H9 (cell line): ENCODE measurements at regions not wholly inside any gene's neighbourhood (a gene's known extent, or its start where the extent isn't known, plus 50 kb on each side); places are given as distances from the start of the nearest gene placed in this dataset.

Experiments
- DNase-seq: peaks from one replicate; pipeline ENCODE4 v3.0.0-alpha.2; 2017
- H2AFZ ChIP-seq: one replicate; pipeline ENCODE4 v1.6.1; 2013; ENCODE audit warnings: mild to moderate bottlenecking, low read length, control low read depth, moderate library complexity
- H2AK5ac ChIP-seq: 2 replicates; pipeline ENCODE4 v1.6.1; 2013; ENCODE audit warnings: low read length, control low read depth, mixed read lengths; ENCODE audit not compliant: insufficient read length
- H2BK120ac ChIP-seq: one replicate; pipeline ENCODE4 v1.6.1; 2013; ENCODE audit warnings: low read depth, mild to moderate bottlenecking, low read length, control low read depth, inconsistent platforms; ENCODE audit not compliant: poor library complexity, severe bottlenecking
- H2BK12ac ChIP-seq: 2 replicates; pipeline ENCODE4 v1.6.1; 2013; ENCODE audit warnings: low read length, control low read depth, mixed read lengths, low read depth; ENCODE audit not compliant: insufficient read length
- H2BK15ac ChIP-seq: 2 replicates; pipeline ENCODE4 v1.6.1; 2013; ENCODE audit warnings: low read depth, low read length, control low read depth
- H2BK20ac ChIP-seq: one replicate; pipeline ENCODE4 v1.6.1; 2013; ENCODE audit warnings: low read depth, mild to moderate bottlenecking, low read length, control low read depth, inconsistent platforms; ENCODE audit not compliant: poor library complexity, severe bottlenecking
- H2BK5ac ChIP-seq: 2 replicates; pipeline ENCODE4 v1.6.1; 2013; ENCODE audit warnings: low read length, control low read depth, mixed read lengths; ENCODE audit not compliant: insufficient read length
- H3K14ac ChIP-seq: 2 replicates; pipeline ENCODE4 v1.6.1; 2013; ENCODE audit warnings: low read length, control low read depth; ENCODE audit not compliant: insufficient read depth
- H3K18ac ChIP-seq: 2 replicates; pipeline ENCODE4 v1.6.1; 2013; ENCODE audit warnings: low read depth, mild to moderate bottlenecking, mixed read lengths, low read length, control low read depth; ENCODE audit not compliant: insufficient read length
- H3K23ac ChIP-seq: 2 replicates; pipeline ENCODE4 v1.6.1; 2013; ENCODE audit warnings: low read length, control low read depth, mixed read lengths, low read depth; ENCODE audit not compliant: insufficient read length
- H3K23me2 ChIP-seq: 2 replicates; pipeline ENCODE4 v1.6.1; 2013; ENCODE audit warnings: low read depth, mild to moderate bottlenecking, mixed read lengths, low read length, control low read depth; ENCODE audit not compliant: insufficient read length, poor library complexity, severe bottlenecking
- H3K27ac ChIP-seq: 2 replicates; pipeline ENCODE4 v1.5.1; 2013; ENCODE audit warnings: low read length, control low read depth, mixed read lengths, low read depth; ENCODE audit not compliant: insufficient read length
- H3K27me3 ChIP-seq: 2 replicates; pipeline ENCODE4 v1.6.1; 2013; ENCODE audit warnings: low read length, control low read depth, inconsistent platforms; ENCODE audit not compliant: insufficient read depth
- H3K4ac ChIP-seq: 2 replicates; pipeline ENCODE4 v1.6.1; 2013; ENCODE audit warnings: low read depth, mild to moderate bottlenecking, control low read depth, inconsistent platforms, low read length, moderate library complexity
- H3K4me1 ChIP-seq: 2 replicates; pipeline ENCODE4 v1.6.1; 2013; ENCODE audit warnings: low read length, control low read depth, inconsistent platforms; ENCODE audit not compliant: insufficient read depth
- H3K4me2 ChIP-seq: 2 replicates; pipeline ENCODE4 v1.6.1; 2013; ENCODE audit warnings: low read length, control low read depth, mixed read lengths; ENCODE audit not compliant: insufficient read length, insufficient read depth
- H3K56ac ChIP-seq: 2 replicates; pipeline ENCODE4 v1.6.1; 2013; ENCODE audit warnings: low read depth, mild to moderate bottlenecking, mixed read lengths, low read length, control low read depth; ENCODE audit not compliant: insufficient read length
- H3K79me1 ChIP-seq: 2 replicates; pipeline ENCODE4 v1.6.1; 2013; ENCODE audit warnings: low read depth, mild to moderate bottlenecking, moderate library complexity, low read length, control low read depth, inconsistent platforms; ENCODE audit not compliant: insufficient read depth, poor library complexity, severe bottlenecking
- H3K79me2 ChIP-seq: 2 replicates; pipeline ENCODE4 v1.6.1; 2013; ENCODE audit warnings: low read length, control low read depth, inconsistent platforms; ENCODE audit not compliant: insufficient read depth
- H3K9ac ChIP-seq: 2 replicates; pipeline ENCODE4 v1.6.1; 2013; ENCODE audit warnings: low read length, control low read depth, mixed read lengths; ENCODE audit not compliant: insufficient read length; ENCODE audit errors: extremely low read depth
- H3K9me3 ChIP-seq: one replicate; pipeline ENCODE4 v1.6.1; 2013; ENCODE audit warnings: low read depth, low read length, inconsistent platforms; ENCODE audit not compliant: control insufficient read depth
- H3T11ph ChIP-seq: one replicate; pipeline ENCODE4 v1.6.1; 2013; ENCODE audit warnings: mild to moderate bottlenecking, low read length, control low read depth, inconsistent platforms
- H4K20me1 ChIP-seq: one replicate; pipeline ENCODE4 v1.6.1; 2013; ENCODE audit not compliant: control insufficient read depth, insufficient read length, insufficient read depth
- H4K5ac ChIP-seq: 2 replicates; pipeline ENCODE4 v1.6.1; 2013; ENCODE audit warnings: low read depth, mild to moderate bottlenecking, mixed read lengths, low read length, control low read depth; ENCODE audit not compliant: insufficient read length
- H4K8ac ChIP-seq: replicated peaks from 2 replicates; pipeline ENCODE4 v1.6.1; 2013; ENCODE audit warnings: low read length, control low read depth, mixed read lengths, low read depth; ENCODE audit not compliant: insufficient read length
- H4K91ac ChIP-seq: 2 replicates; pipeline ENCODE4 v1.6.1; 2013; ENCODE audit warnings: low read depth, mild to moderate bottlenecking, moderate library complexity, mixed read lengths, low read length, control low read depth; ENCODE audit not compliant: insufficient read length
- H3K27ac Mint-ChIP-seq, 3 experiments: 2 replicates in 2 of 3; 3 replicates in 1 of 3; pipeline ENCODE4 v1.8.0; 2020 to 2021; ENCODE audit warnings: mixed read lengths in 3 of 3, mild to moderate bottlenecking in 1 of 3, moderate library complexity in 1 of 3
- H3K27me3 Mint-ChIP-seq: 2 replicates; pipeline ENCODE4 v1.8.0; 2021; ENCODE audit warnings: low read depth, mild to moderate bottlenecking, moderate library complexity, mixed read lengths
- H3K36me3 Mint-ChIP-seq, 3 experiments: 2 replicates in 2 of 3; 3 replicates in 1 of 3; pipeline ENCODE4 v1.8.0; 2020 to 2021; ENCODE audit warnings: low read depth in 3 of 3, mixed read lengths in 3 of 3; ENCODE audit not compliant: insufficient read depth in 1 of 3
- H3K4me1 Mint-ChIP-seq, 2 experiments: 2 replicates each; pipeline ENCODE4 v1.8.0; 2020; ENCODE audit warnings: mixed read lengths in 2 of 2
- H3K4me3 Mint-ChIP-seq, 2 experiments: 2 replicates in 1 of 2; 3 replicates in 1 of 2; pipeline ENCODE4 v1.8.0; 2020 to 2021; ENCODE audit warnings: mild to moderate bottlenecking in 2 of 2, mixed read lengths in 2 of 2, moderate library complexity in 1 of 2
- H3K9me3 Mint-ChIP-seq, 2 experiments: 2 replicates in 1 of 2; 3 replicates in 1 of 2; pipeline ENCODE4 v1.8.0; 2020; ENCODE audit warnings: mild to moderate bottlenecking in 2 of 2, mixed read lengths in 2 of 2, moderate library complexity in 1 of 2
- WGBS: extraction: QIAGEN DNeasy Blood & Tissue Kit; methylation state at CpG from one replicate; pipeline ENCODE4 v1.1.7; 2013; ENCODE audit warnings: missing lambda C conversion rate, low lambda C conversion rate, mixed read lengths; ENCODE audit not compliant: insufficient read length; ENCODE audit errors: extremely low coverage; 5-methylcytosine and 5-hydroxymethylcytosine counted together
- TF ChIP-seq, protein P1 (sequence below): fragments of 200-600 bp; sonication (generic); conservative IDR thresholded peaks from 3 replicates; pipeline ENCODE4 v1.8.0; 2021; ENCODE audit warnings: antibody characterized with exemption, mild to moderate bottlenecking

DNA sequence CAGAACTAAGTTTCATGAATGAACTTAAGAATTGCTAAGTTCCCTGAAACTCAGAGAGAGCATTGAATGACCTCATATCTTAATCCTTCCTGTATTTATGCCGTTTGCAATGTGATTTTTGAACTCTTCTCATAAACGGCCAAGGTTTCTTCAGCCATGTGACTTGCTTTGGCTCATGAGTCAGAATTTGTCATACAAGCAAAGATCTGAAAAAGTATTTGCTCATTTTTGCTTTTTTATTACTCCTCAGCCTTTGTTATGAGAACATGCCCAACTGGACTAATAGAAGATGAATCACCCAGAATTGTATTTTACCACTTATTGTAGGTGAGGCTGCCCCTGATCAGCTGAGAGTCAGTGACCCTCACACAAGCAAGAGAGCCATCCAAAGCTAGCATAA is 693.8 kb downstream of the BCL11B start:
- no peak overlapping the region for H2BK5ac ChIP-seq
- no peak overlapping the region for H4K8ac ChIP-seq
- no peak overlapping the region for H2BK20ac ChIP-seq
- Mint-ChIP-seq H3K27ac (no peak overlapping the region), H3K9me3 (peaks cover 13 to 25% of the 10 kb centered on the region in 2 experiments; a peak in 3 of 5 replicates), H3K27me3 (peaks cover 6% of the 10 kb centered on the region), H3K36me3 (peaks cover 0 to 9% (median 2%) of the 10 kb centered on the region in 3 experiments; a peak in 3 of 7 replicates), H3K4me1 (no peaks in the 10 kb centered on the region; a peak in 1 of 4 replicates), H3K4me3 (no peak overlapping the region)
- H3K27me3 ChIP-seq: no peaks in the 10 kb centered on the region
- H3K4me2 ChIP-seq: no peak overlapping the region
- no peak overlapping the region for H3K9ac ChIP-seq
- no peak for DNase-seq
- no peak overlapping the region for H4K91ac ChIP-seq
- H3T11ph ChIP-seq: no peak overlapping the region
- H3K56ac ChIP-seq: no peak overlapping the region
- H3K23me2 ChIP-seq: no peaks in the 10 kb centered on the region
- no peak overlapping the region for H2BK120ac ChIP-seq
- H3K23ac ChIP-seq: no peak overlapping the region
- peaks cover 5% of the 10 kb centered on the region for H3K9me3 ChIP-seq
- H3K4ac ChIP-seq: no peak overlapping the region
- TF ChIP-seq, protein P1, sequence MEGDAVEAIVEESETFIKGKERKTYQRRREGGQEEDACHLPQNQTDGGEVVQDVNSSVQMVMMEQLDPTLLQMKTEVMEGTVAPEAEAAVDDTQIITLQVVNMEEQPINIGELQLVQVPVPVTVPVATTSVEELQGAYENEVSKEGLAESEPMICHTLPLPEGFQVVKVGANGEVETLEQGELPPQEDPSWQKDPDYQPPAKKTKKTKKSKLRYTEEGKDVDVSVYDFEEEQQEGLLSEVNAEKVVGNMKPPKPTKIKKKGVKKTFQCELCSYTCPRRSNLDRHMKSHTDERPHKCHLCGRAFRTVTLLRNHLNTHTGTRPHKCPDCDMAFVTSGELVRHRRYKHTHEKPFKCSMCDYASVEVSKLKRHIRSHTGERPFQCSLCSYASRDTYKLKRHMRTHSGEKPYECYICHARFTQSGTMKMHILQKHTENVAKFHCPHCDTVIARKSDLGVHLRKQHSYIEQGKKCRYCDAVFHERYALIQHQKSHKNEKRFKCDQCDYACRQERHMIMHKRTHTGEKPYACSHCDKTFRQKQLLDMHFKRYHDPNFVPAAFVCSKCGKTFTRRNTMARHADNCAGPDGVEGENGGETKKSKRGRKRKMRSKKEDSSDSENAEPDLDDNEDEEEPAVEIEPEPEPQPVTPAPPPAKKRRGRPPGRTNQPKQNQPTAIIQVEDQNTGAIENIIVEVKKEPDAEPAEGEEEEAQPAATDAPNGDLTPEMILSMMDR: no peak
- no peak overlapping the region for H3K27ac ChIP-seq
- H3K14ac ChIP-seq: no peak overlapping the region
- no peaks in the 10 kb centered on the region for H3K4me1 ChIP-seq
- H3K18ac ChIP-seq: no peak overlapping the region
- no peaks in the 10 kb centered on the region for H4K20me1 ChIP-seq
- no peak overlapping the region for H2BK15ac ChIP-seq
- no peaks in the 10 kb centered on the region for H3K79me1 ChIP-seq
- no peaks in the 10 kb centered on the region for H3K79me2 ChIP-seq
- no peak overlapping the region for H4K5ac ChIP-seq
- H2BK12ac ChIP-seq: no peak overlapping the region
- WGBS: no CpG with 5 or more reads among the region's 2 CpGs
- no peak overlapping the region for H2AK5ac ChIP-seq
- H2AFZ ChIP-seq: no peak overlapping the region
